Activated naive CD8-positive, alpha-beta T cell (primary cell): ENCODE measurements at regions not wholly inside any gene's neighbourhood (a gene's known extent, or its start where the extent isn't known, plus 50 kb on each side); places are given as distances from the start of the nearest gene placed in this dataset.

Experiments
- H3K27ac Mint-ChIP-seq: one replicate; pipeline ENCODE4 v1.8.0; 2021; ENCODE audit warnings: mixed read lengths
- H3K27me3 Mint-ChIP-seq: one replicate; pipeline ENCODE4 v1.8.0; 2021; ENCODE audit warnings: mixed read lengths
- H3K36me3 Mint-ChIP-seq: one replicate; pipeline ENCODE4 v1.8.0; 2021; ENCODE audit warnings: mixed read lengths
- H3K4me1 Mint-ChIP-seq: one replicate; pipeline ENCODE4 v1.8.0; 2021; ENCODE audit warnings: low read depth, mixed read lengths
- H3K4me3 Mint-ChIP-seq: one replicate; pipeline ENCODE4 v1.8.0; 2021; ENCODE audit warnings: mild to moderate bottlenecking, mixed read lengths
- H3K9me3 Mint-ChIP-seq: one replicate; pipeline ENCODE4 v1.8.0; 2021; ENCODE audit warnings: low read depth, mixed read lengths

GRCh38 chr11:116653206-116653605, 119.6 kb downstream of the BUD13 start:
- Mint-ChIP-seq H3K9me3 (no peaks in the 10 kb centered on the region), H3K4me3 (no peak overlapping the region), H3K4me1 (no peaks in the 10 kb centered on the region), H3K27ac (no peak overlapping the region), H3K27me3 (no peaks in the 10 kb centered on the region), H3K36me3 (no peaks in the 10 kb centered on the region)

DNA sequence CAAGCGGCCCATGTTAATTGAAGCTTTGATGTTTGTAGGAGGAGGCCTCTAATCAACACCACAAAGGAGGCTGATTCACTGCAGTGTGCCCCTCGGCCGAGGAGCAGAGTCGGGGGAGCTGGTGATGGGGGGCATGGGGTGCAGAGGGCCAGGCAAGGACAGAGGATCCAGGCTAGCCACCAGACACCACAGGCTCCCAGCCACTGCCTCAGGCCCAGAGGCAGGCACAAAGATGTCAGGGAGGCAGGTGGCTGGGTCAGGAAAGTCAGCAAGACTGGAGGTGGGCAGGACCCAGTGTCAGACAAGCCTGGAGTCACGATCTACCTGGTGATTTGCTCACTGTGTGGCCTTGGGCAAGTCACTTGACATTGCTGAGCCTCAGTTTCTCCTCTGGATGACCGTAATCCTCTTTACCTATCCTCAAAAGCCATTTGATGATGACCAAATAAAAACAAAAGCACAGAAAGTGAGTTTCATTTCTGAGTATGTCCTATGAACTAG, 121.0 kb downstream of the BUD13 start:
- Mint-ChIP-seq H3K4me1 (no peaks in the 10 kb centered on the region), H3K9me3 (no peaks in the 10 kb centered on the region), H3K36me3 (no peaks in the 10 kb centered on the region), H3K4me3 (no peak overlapping the region), H3K27me3 (no peaks in the 10 kb centered on the region), H3K27ac (no peak overlapping the region)

GRCh38 chr11:116651098-116651736, 121.6 kb downstream of the BUD13 start:
- Mint-ChIP-seq H3K36me3 (no peaks in the 10 kb centered on the region), H3K4me1 (no peaks in the 10 kb centered on the region), H3K4me3 (no peak overlapping the region), H3K9me3 (no peaks in the 10 kb centered on the region), H3K27me3 (no peaks in the 10 kb centered on the region), H3K27ac (no peak overlapping the region)

DNA sequence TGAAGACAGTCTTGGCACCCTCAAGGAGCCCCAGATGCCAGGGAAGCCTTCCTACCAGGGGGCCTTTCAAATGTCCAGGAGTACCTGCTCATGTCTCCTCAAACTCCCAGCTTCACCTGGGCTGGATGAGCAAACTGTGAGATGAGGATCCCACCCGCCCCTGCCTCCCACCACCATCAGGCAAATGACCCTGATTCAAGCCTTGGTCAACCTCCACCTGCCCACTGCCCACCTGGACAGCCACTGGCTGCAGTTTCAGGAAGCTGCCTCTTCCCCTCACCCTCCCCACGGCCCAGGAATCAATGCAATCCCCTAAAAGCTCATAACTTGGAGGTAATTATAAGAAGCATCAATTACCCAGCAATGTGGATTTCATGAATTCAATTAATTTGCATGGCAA, 122.7 kb downstream of the BUD13 start:
- no peaks in the 10 kb centered on the region for H3K36me3 Mint-ChIP-seq
- H3K27ac Mint-ChIP-seq = no peak overlapping the region

GRCh38 chr11:116649268-116649667, 123.5 kb downstream of the BUD13 start:
- Mint-ChIP-seq H3K36me3 (no peaks in the 10 kb centered on the region), H3K9me3 (no peaks in the 10 kb centered on the region), H3K4me3 (no peak overlapping the region), H3K27me3 (no peaks in the 10 kb centered on the region), H3K27ac (no peak overlapping the region), H3K4me1 (no peaks in the 10 kb centered on the region)

More for the DNA sequence above, 122.7 kb downstream of the BUD13 start:
- H3K4me1 Mint-ChIP-seq = no peaks in the 10 kb centered on the region
- no peaks in the 10 kb centered on the region for H3K27me3 Mint-ChIP-seq
- H3K4me3 Mint-ChIP-seq = no peak overlapping the region
- H3K9me3 Mint-ChIP-seq = no peaks in the 10 kb centered on the region

- Mint-ChIP-seq H3K27ac (no peak overlapping the region), H3K9me3 (no peaks in the 10 kb centered on the region), H3K27me3 (no peaks in the 10 kb centered on the region), H3K4me3 (no peak overlapping the region), H3K36me3 (no peaks in the 10 kb centered on the region), H3K4me1 (no peaks in the 10 kb centered on the region)
Observed at GRCh38 chr11:116648247-116649174, 124.3 kb downstream of the BUD13 start.

GRCh38 chr11:116647305-116648080, 125.3 kb downstream of the BUD13 start:
- H3K27ac Mint-ChIP-seq = no peak overlapping the region
- H3K4me1 Mint-ChIP-seq = no peaks in the 10 kb centered on the region
- no peak overlapping the region for H3K4me3 Mint-ChIP-seq
- no peaks in the 10 kb centered on the region for H3K36me3 Mint-ChIP-seq
- H3K9me3 Mint-ChIP-seq = no peaks in the 10 kb centered on the region
- no peaks in the 10 kb centered on the region for H3K27me3 Mint-ChIP-seq

GRCh38 chr11:116646191-116646590, 126.6 kb downstream of the BUD13 start:
- no peaks in the 10 kb centered on the region for H3K36me3 Mint-ChIP-seq

GRCh38 chr11:116644941-116645305, 127.9 kb downstream of the BUD13 start:
- no peak overlapping the region for H3K27ac Mint-ChIP-seq
- no peaks in the 10 kb centered on the region for H3K4me1 Mint-ChIP-seq
- no peak overlapping the region for H3K4me3 Mint-ChIP-seq
- no peaks in the 10 kb centered on the region for H3K36me3 Mint-ChIP-seq
- H3K27me3 Mint-ChIP-seq = no peaks in the 10 kb centered on the region
- H3K9me3 Mint-ChIP-seq = no peaks in the 10 kb centered on the region

More at GRCh38 chr11:116646191-116646590, 126.6 kb downstream of the BUD13 start:
- no peaks in the 10 kb centered on the region for H3K27me3 Mint-ChIP-seq
- no peak overlapping the region for H3K4me3 Mint-ChIP-seq
- H3K27ac Mint-ChIP-seq = no peak overlapping the region
- H3K9me3 Mint-ChIP-seq = no peaks in the 10 kb centered on the region
- H3K4me1 Mint-ChIP-seq = no peaks in the 10 kb centered on the region

DNA sequence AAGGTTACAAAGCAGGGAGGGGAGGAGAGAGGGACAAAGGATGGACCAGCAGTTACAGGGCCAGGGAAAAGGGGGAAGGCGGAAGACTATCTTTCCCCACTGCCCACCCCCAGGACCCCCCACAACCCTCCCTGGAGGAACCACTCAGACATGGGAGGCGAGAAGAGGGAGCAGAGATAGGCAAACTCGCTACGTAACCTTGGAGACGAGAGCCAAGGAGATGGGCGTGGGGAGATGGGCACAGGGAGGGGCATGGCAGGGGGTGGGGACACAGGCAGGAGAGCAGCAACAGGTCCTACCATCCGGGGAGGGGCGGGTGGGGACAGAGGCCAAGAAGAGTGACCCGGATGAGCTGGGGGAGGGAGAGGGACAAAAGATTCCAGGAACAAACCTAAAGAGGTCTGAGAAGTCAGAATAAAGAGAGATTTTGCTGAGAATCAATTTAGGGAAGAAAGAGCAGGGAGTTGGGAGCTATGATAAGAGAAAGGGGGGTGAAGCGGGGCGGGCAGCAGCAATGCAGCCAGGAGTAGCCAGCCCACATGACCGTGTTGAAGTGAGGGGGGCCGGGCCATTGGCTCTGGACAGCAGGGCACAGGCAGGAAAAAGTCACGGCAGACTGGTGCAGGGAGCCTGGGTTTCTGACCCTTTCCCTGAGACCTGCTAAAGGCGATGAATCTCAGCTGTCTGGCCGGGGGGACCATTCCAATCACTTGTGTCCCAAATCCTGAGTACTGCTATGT, 128.4 kb downstream of the BUD13 start:
- no peaks in the 10 kb centered on the region for H3K27me3 Mint-ChIP-seq
- H3K9me3 Mint-ChIP-seq = no peaks in the 10 kb centered on the region
- H3K4me1 Mint-ChIP-seq = no peaks in the 10 kb centered on the region
- no peak overlapping the region for H3K4me3 Mint-ChIP-seq
- no peaks in the 10 kb centered on the region for H3K36me3 Mint-ChIP-seq
- no peak overlapping the region for H3K27ac Mint-ChIP-seq

GRCh38 chr11:116643521-116643920, 129.3 kb downstream of the BUD13 start:
- no peak overlapping the region for H3K4me3 Mint-ChIP-seq
- no peaks in the 10 kb centered on the region for H3K4me1 Mint-ChIP-seq
- H3K9me3 Mint-ChIP-seq = no peaks in the 10 kb centered on the region
- H3K27ac Mint-ChIP-seq = no peak overlapping the region
- H3K27me3 Mint-ChIP-seq = no peaks in the 10 kb centered on the region
- no peaks in the 10 kb centered on the region for H3K36me3 Mint-ChIP-seq

GRCh38 chr11:116642902-116643301, 129.9 kb downstream of the BUD13 start:
- H3K4me1 Mint-ChIP-seq = no peaks in the 10 kb centered on the region
- no peaks in the 10 kb centered on the region for H3K27me3 Mint-ChIP-seq
- no peak overlapping the region for H3K4me3 Mint-ChIP-seq
- H3K36me3 Mint-ChIP-seq = no peaks in the 10 kb centered on the region
- H3K27ac Mint-ChIP-seq = no peak overlapping the region
- H3K9me3 Mint-ChIP-seq = no peaks in the 10 kb centered on the region

GRCh38 chr11:116642481-116642880, 130.3 kb downstream of the BUD13 start:
- H3K27ac Mint-ChIP-seq = no peak overlapping the region
- H3K9me3 Mint-ChIP-seq = no peaks in the 10 kb centered on the region
- H3K27me3 Mint-ChIP-seq = no peaks in the 10 kb centered on the region
- no peak overlapping the region for H3K4me3 Mint-ChIP-seq
- H3K4me1 Mint-ChIP-seq = no peaks in the 10 kb centered on the region
- no peaks in the 10 kb centered on the region for H3K36me3 Mint-ChIP-seq

- Mint-ChIP-seq H3K4me3 (no peak overlapping the region), H3K36me3 (no peaks in the 10 kb centered on the region), H3K4me1 (no peaks in the 10 kb centered on the region), H3K27ac (no peak overlapping the region), H3K27me3 (no peaks in the 10 kb centered on the region), H3K9me3 (no peaks in the 10 kb centered on the region)
Observed at GRCh38 chr11:116641561-116642045, 131.2 kb downstream of the BUD13 start.
